B cell (primary cell): ENCODE measurements at regions not wholly inside any gene's neighbourhood (a gene's known extent, or its start where the extent isn't known, plus 50 kb on each side); places are given as distances from the start of the nearest gene placed in this dataset.

Experiments
- ATAC-seq: fragments of 200-7000 bp; cut with Tn5 transposase; one replicate; pipeline ENCODE4 v1.10.0; 2021; ENCODE audit warnings: low read depth, mild to moderate bottlenecking, moderate number of reproducible peaks, moderate library complexity
- CTCF ChIA-PET: fragments of 350-600 bp; sonication (Branson Sonifier 250); formaldehyde crosslinking; loops from one replicate; lab custom pipeline; 2021; ENCODE audit warnings: antibody characterized with exemption, inconsistent platforms; lab: Charles Lee
- POLR2A ChIA-PET: fragments of 350-600 bp; sonication (Branson Sonifier 250); formaldehyde crosslinking; loops from one replicate; lab custom pipeline; 2021; ENCODE audit warnings: antibody characterized with exemption; lab: Charles Lee
- DNase-seq: peaks from one replicate; pipeline ENCODE4 v3.0.0; 2013
- H2AFZ ChIP-seq: 2 replicates; pipeline ENCODE4 v1.6.1; 2012; ENCODE audit warnings: mild to moderate bottlenecking, low read depth, low read length; ENCODE audit not compliant: insufficient read depth, poor library complexity, severe bottlenecking
- H3K27ac ChIP-seq, 2 donors: 1 replicate in 1 of 2; 2 replicates in 1 of 2; pipeline ENCODE4 v1.5.1; 2012 to 2013; ENCODE audit warnings: low read length in 2 of 2, mild to moderate bottlenecking in 2 of 2, moderate library complexity in 1 of 2
- H3K27me3 ChIP-seq, 4 experiments: fragments of 200-600 bp in 1 of 4; sonication (generic) in 1 of 4; replicated peaks in 1 of 4; 1 replicate in 2 of 4; 2 replicates in 2 of 4; pipeline versions ENCODE4 v1.6.1 to v1.7.0; 2013 to 2016; ENCODE audit warnings: low read length in 3 of 4, mild to moderate bottlenecking in 2 of 4, mixed read lengths in 1 of 4, moderate library complexity in 1 of 4; ENCODE audit not compliant: insufficient read depth in 4 of 4, control insufficient read depth in 3 of 4; ENCODE audit errors: control extremely low read depth in 1 of 4
- H3K36me3 ChIP-seq, 2 experiments: replicated peaks in 1 of 2; 1 replicate in 1 of 2; 2 replicates in 1 of 2; pipeline versions ENCODE4 v1.6.1 to v1.7.1; 2013; ENCODE audit warnings: low read length in 1 of 2; ENCODE audit not compliant: insufficient read depth in 2 of 2, control insufficient read depth in 1 of 2; ENCODE audit errors: control extremely low read depth in 1 of 2, extremely low read depth in 1 of 2
- H3K4me1 ChIP-seq, 2 donors: fragments of 200-600 bp in 1 of 2; sonication (generic) in 1 of 2; 1 replicate in 1 of 2; 2 replicates in 1 of 2; pipeline versions ENCODE4 v1.5.1 to v1.6.1; 2013 to 2017; ENCODE audit warnings: low read length in 2 of 2; ENCODE audit not compliant: control insufficient read depth in 2 of 2, insufficient read depth in 2 of 2
- H3K4me2 ChIP-seq: replicated peaks from 2 replicates; pipeline ENCODE3; 2012; ENCODE audit warnings: mild to moderate bottlenecking, low read depth, low read length; ENCODE audit not compliant: poor library complexity, severe bottlenecking
- H3K4me3 ChIP-seq, 5 experiments: fragments of 200-600 bp in 1 of 5; sonication (generic) in 1 of 5; 1 replicate in 3 of 5; 2 replicates in 2 of 5; pipeline versions ENCODE4 v1.5.1 to v1.7.0; 2011 to 2016; ENCODE audit warnings: low read length in 4 of 5, mild to moderate bottlenecking in 4 of 5, low read depth in 2 of 5, control low read depth in 1 of 5, moderate library complexity in 1 of 5; ENCODE audit not compliant: insufficient read depth in 1 of 5; ENCODE audit errors: control extremely low read depth in 1 of 5, extremely low read depth in 1 of 5
- H3K79me2 ChIP-seq: fragments of 200-600 bp; sonication (generic); one replicate; pipeline ENCODE4 v1.6.0; 2016; ENCODE audit warnings: low read length; ENCODE audit not compliant: control insufficient read depth, insufficient read depth
- H3K9ac ChIP-seq: fragments of 200-600 bp; sonication (generic); 2 replicates; pipeline ENCODE4 v1.6.1; 2017; ENCODE audit warnings: mild to moderate bottlenecking, low read length, moderate library complexity
- H3K9me3 ChIP-seq, 3 donors: one replicate each; pipeline versions ENCODE4 v1.6.1 to v1.7.1; 2013; ENCODE audit warnings: low read length in 2 of 3; ENCODE audit not compliant: control insufficient read depth in 2 of 3, insufficient read depth in 1 of 3; ENCODE audit errors: control extremely low read depth in 1 of 3
- H4K20me1 ChIP-seq: 2 replicates; pipeline ENCODE4 v1.6.0; 2012; ENCODE audit warnings: mild to moderate bottlenecking, low read length; ENCODE audit not compliant: insufficient read depth, control insufficient read depth, poor library complexity, severe bottlenecking
- H3K27ac Mint-ChIP-seq: one replicate; pipeline ENCODE4 v1.8.0; 2021; ENCODE audit warnings: mixed read lengths
- H3K27me3 Mint-ChIP-seq: one replicate; pipeline ENCODE4 v1.8.0; 2021; ENCODE audit warnings: mixed read lengths
- H3K4me1 Mint-ChIP-seq: one replicate; pipeline ENCODE4 v1.8.0; 2021; ENCODE audit warnings: mixed read lengths
- H3K4me3 Mint-ChIP-seq: one replicate; pipeline ENCODE4 v1.8.0; 2021; ENCODE audit warnings: mixed read lengths
- H3K9me3 Mint-ChIP-seq: one replicate; pipeline ENCODE4 v1.8.0; 2022; ENCODE audit warnings: mixed read lengths; ENCODE audit not compliant: insufficient read depth
- EZH2 ChIP-seq: IDR thresholded peaks from 2 replicates; pipeline ENCODE4 v1.6.1; 2012; ENCODE audit warnings: borderline replicate concordance, low read depth, mild to moderate bottlenecking, moderate library complexity, low read length; ENCODE audit not compliant: insufficient read depth, poor library complexity, severe bottlenecking
- WGBS: methylation state at CpG from one replicate; pipeline ENCODE4 v1.1.5; 2013; ENCODE audit warnings: missing lambda C conversion rate; ENCODE audit not compliant: insufficient coverage; 5-methylcytosine and 5-hydroxymethylcytosine counted together
- intact Hi-C: fragments of 100-400 bp; cut with micrococcal nuclease; formaldehyde crosslinking; loops from one replicate; pipeline ENCODE4 v1.10.0; 2022
- TF ChIP-seq, protein P1 (sequence below): fragments of 200-600 bp; IDR thresholded peaks from one replicate; pipeline ENCODE4 v1.8.0; 2022; ENCODE audit warnings: antibody characterized with exemption, mild to moderate bottlenecking

DNA sequence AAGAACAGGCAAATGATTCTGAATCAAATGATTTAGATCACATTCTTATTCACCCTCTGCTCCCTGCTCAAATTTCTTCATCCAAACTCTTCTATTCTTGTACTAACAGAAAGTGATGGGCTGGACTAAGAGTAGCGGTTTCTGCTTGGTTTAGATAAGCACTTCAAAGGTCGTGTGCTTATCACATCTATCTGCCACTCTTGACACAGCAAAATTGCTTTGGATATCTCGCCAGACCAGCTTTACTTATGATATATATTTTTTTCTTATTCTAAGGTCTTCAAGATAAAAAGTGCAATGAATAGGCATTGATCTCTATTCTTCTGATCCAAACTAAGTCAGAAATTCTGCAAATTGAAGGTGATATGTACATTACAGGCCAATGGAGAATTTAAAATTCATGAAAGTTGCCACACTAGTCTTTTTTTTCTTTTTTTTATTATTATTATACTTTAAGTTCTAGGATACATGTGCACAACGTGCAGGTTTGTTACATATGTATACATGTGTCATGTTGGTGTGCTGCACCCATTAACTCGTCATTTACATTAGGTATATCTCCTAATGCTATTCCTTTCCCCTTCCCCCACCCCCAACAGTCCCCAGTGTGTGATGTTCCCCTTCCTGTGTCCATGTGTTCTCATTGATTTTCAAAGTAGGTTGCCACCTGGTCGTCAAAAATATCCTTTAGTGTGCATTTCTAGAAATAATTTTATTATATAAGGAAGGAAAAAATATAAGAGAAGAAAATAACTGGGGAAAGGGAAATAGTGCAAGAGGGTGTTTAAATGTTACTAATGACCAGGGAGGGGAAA, 1941.0 kb upstream of the RAG2 start:
- WGBS = 80% methylated on average over 1 of the region's 6 CpGs
- Histone ChIP-seq H3K4me1 (no peaks in the 10 kb centered on the region), H2AFZ (no peak overlapping the region), H3K36me3 (no peaks in the 10 kb centered on the region), H3K27me3 (no peaks in the 10 kb centered on the region), H3K4me3 (no peak overlapping the region), H3K27ac (no peak overlapping the region), H3K79me2 (no peaks in the 10 kb centered on the region), H3K9me3 (no peaks in the 10 kb centered on the region), H3K9ac (no peak overlapping the region), H3K4me2 (no peak overlapping the region), H4K20me1 (no peaks in the 10 kb centered on the region)
- Mint-ChIP-seq H3K9me3 (peaks cover 3% of the 10 kb centered on the region), H3K27me3 (no peaks in the 10 kb centered on the region), H3K4me1 (no peaks in the 10 kb centered on the region), H3K4me3 (no peak overlapping the region), H3K27ac (no peak overlapping the region)
- ATAC-seq (no peak), DNase-seq (no peak)
- ChIA-PET CTCF (no interaction called here), POLR2A (no interaction called here)
- intact Hi-C loops = no loop called here
- TF ChIP-seq, protein P1, sequence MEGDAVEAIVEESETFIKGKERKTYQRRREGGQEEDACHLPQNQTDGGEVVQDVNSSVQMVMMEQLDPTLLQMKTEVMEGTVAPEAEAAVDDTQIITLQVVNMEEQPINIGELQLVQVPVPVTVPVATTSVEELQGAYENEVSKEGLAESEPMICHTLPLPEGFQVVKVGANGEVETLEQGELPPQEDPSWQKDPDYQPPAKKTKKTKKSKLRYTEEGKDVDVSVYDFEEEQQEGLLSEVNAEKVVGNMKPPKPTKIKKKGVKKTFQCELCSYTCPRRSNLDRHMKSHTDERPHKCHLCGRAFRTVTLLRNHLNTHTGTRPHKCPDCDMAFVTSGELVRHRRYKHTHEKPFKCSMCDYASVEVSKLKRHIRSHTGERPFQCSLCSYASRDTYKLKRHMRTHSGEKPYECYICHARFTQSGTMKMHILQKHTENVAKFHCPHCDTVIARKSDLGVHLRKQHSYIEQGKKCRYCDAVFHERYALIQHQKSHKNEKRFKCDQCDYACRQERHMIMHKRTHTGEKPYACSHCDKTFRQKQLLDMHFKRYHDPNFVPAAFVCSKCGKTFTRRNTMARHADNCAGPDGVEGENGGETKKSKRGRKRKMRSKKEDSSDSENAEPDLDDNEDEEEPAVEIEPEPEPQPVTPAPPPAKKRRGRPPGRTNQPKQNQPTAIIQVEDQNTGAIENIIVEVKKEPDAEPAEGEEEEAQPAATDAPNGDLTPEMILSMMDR = no peak
- no peak for TF ChIP-seq EZH2

DNA sequence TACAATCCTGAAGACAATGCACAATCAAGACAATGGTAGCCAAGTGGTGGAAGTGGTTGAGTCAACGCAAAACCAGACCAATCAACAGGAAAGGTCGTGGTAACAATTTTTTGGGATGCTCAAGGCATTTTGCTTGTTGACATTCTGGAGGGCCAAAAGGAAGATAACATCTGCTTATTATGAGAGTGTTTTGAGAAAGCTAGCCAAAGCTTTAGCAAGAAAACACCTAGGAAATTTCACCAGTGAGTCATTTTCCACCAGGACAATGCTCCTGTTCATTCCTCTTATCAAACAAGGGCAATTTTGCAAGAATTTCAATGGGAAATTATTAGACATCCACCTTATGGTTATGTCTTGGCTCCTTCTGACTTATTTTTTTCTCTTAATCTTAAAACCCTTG, 1932.2 kb upstream of the RAG2 start:
- ChIA-PET POLR2A (no interaction called here), CTCF (no interaction called here)
- H3K27ac ChIP-seq = no peak overlapping the region
- H4K20me1 ChIP-seq = no peaks in the 10 kb centered on the region
- no peak overlapping the region for H3K4me3 Mint-ChIP-seq
- H2AFZ ChIP-seq = no peak overlapping the region
- H3K9me3 ChIP-seq = peaks cover 0 to 13% (median 0%) of the 10 kb centered on the region in 3 donors
- DNase-seq = no peak
- TF ChIP-seq, protein P1 = no peak
- no peak for TF ChIP-seq EZH2
- no peaks in the 10 kb centered on the region for H3K4me1 ChIP-seq
- H3K27me3 Mint-ChIP-seq = no peaks in the 10 kb centered on the region
- H3K36me3 ChIP-seq = no peaks in the 10 kb centered on the region
- intact Hi-C loops = no loop called here
- no peak overlapping the region for H3K4me2 ChIP-seq
- H3K4me3 ChIP-seq = no peak overlapping the region
- no peak overlapping the region for H3K27ac Mint-ChIP-seq
- WGBS = 72% methylated on average over 2 of the region's 2 CpGs
- ATAC-seq = no peak
- H3K79me2 ChIP-seq = no peaks in the 10 kb centered on the region
- peaks cover 8% of the 10 kb centered on the region for H3K9me3 Mint-ChIP-seq
- H3K9ac ChIP-seq = no peak overlapping the region
- no peaks in the 10 kb centered on the region for H3K4me1 Mint-ChIP-seq
- no peaks in the 10 kb centered on the region for H3K27me3 ChIP-seq
